ENCODE measurements at regions not wholly inside any gene's neighbourhood (a gene's known extent, or its start where the extent isn't known, plus 50 kb on each side); places are given as distances from the start of the nearest gene placed in this dataset.

- Histone ChIP-seq H3K4me1 (ENCODE audit: low read depth) (no peaks in the 10 kb centered on the region), H3K4me3 (no peak overlapping the region), H3K9me3 (ENCODE audit: low read depth) (no peaks in the 10 kb centered on the region), H3K27ac (no peak overlapping the region), H3K36me3 (no peaks in the 10 kb centered on the region), H3K27me3 (no peaks in the 10 kb centered on the region)
- TF ChIP-seq CTCF (IDR thresholded peaks at IDR 0.05; ENCODE audit: low read depth, low read length): no peak
- DNase-seq (ENCODE audit: low read depth in 1 of 2, low spot score in 1 of 2): no peak
Observed at GRCh38 chr18:29969876-29970275, 1072.7 kb downstream of the DSC3 start.

- Histone ChIP-seq H3K27me3 (no peaks in the 10 kb centered on the region), H3K36me3 (no peaks in the 10 kb centered on the region), H3K27ac (no peak overlapping the region), H3K4me1 (ENCODE audit: low read depth) (no peaks in the 10 kb centered on the region), H3K9me3 (ENCODE audit: low read depth) (no peaks in the 10 kb centered on the region), H3K4me3 (no peak overlapping the region)
- no peak for DNase-seq (ENCODE audit: low read depth in 1 of 2, low spot score in 1 of 2)
- TF ChIP-seq CTCF (IDR thresholded peaks at IDR 0.05; ENCODE audit: low read depth, low read length): no peak
Observed at GRCh38 chr18:29962579-29962978, 1080.0 kb downstream of the DSC3 start.

- H3K4me3 ChIP-seq: no peak overlapping the region
- H3K9me3 ChIP-seq (ENCODE audit: low read depth): no peaks in the 10 kb centered on the region
- H3K4me1 ChIP-seq (ENCODE audit: low read depth): no peaks in the 10 kb centered on the region
- H3K27me3 ChIP-seq: no peaks in the 10 kb centered on the region
- TF ChIP-seq CTCF (IDR thresholded peaks at IDR 0.05; ENCODE audit: low read depth, low read length): no peak
- no peak for DNase-seq (ENCODE audit: low read depth in 1 of 2, low spot score in 1 of 2)
- H3K36me3 ChIP-seq: no peaks in the 10 kb centered on the region
- H3K27ac ChIP-seq: no peak overlapping the region
Observed at GRCh38 chr18:29960539-29960938, 1082.0 kb downstream of the DSC3 start.

- no peaks in the 10 kb centered on the region for H3K27me3 ChIP-seq
- peaks cover 4% of the 10 kb centered on the region for H3K4me1 ChIP-seq (ENCODE audit: low read depth)
- no peak for DNase-seq (ENCODE audit: low read depth in 1 of 2, low spot score in 1 of 2)
- no peaks in the 10 kb centered on the region for H3K36me3 ChIP-seq
- TF ChIP-seq CTCF (IDR thresholded peaks at IDR 0.05; ENCODE audit: low read depth, low read length): no peak
- H3K9me3 ChIP-seq (ENCODE audit: low read depth): no peaks in the 10 kb centered on the region
- no peak overlapping the region for H3K4me3 ChIP-seq
- H3K27ac ChIP-seq: no peak overlapping the region
Observed at GRCh38 chr18:29930231-29930630, 1112.3 kb downstream of the DSC3 start.

- Histone ChIP-seq H3K9me3 (ENCODE audit: low read depth) (no peaks in the 10 kb centered on the region), H3K4me1 (ENCODE audit: low read depth) (peaks cover 4% of the 10 kb centered on the region), H3K4me3 (no peak overlapping the region), H3K36me3 (no peaks in the 10 kb centered on the region), H3K27me3 (no peaks in the 10 kb centered on the region), H3K27ac (no peak overlapping the region)
- DNase-seq (ENCODE audit: low read depth in 1 of 2, low spot score in 1 of 2): peak in 1 of 2 donors; percentile 10
- TF ChIP-seq CTCF (IDR thresholded peaks at IDR 0.05; ENCODE audit: low read depth, low read length): no peak
Observed at GRCh38 chr18:29928081-29928480, 1114.5 kb downstream of the DSC3 start.

GRCh38 chr18:29925566-29925965, 1117.0 kb downstream of the DSC3 start:
- no peaks in the 10 kb centered on the region for H3K9me3 ChIP-seq (ENCODE audit: low read depth)
- no peak for TF ChIP-seq CTCF (IDR thresholded peaks at IDR 0.05; ENCODE audit: low read depth, low read length)
- H3K36me3 ChIP-seq: no peaks in the 10 kb centered on the region
- H3K27ac ChIP-seq: no peak overlapping the region
- DNase-seq (ENCODE audit: low read depth in 1 of 2, low spot score in 1 of 2): no peak
- H3K4me1 ChIP-seq (ENCODE audit: low read depth): peaks cover 4% of the 10 kb centered on the region
- no peaks in the 10 kb centered on the region for H3K27me3 ChIP-seq
- H3K4me3 ChIP-seq: no peak overlapping the region
